ENCODE measurements at regions not wholly inside any gene's neighbourhood (a gene's known extent, or its start where the extent isn't known, plus 50 kb on each side); places are given as distances from the start of the nearest gene placed in this dataset.
"Not testable (repeated sequence)": the region's sequence is repeated elsewhere in the genome, so short reads cannot be mapped to it uniquely, and the experiment has no call there.

DNA sequence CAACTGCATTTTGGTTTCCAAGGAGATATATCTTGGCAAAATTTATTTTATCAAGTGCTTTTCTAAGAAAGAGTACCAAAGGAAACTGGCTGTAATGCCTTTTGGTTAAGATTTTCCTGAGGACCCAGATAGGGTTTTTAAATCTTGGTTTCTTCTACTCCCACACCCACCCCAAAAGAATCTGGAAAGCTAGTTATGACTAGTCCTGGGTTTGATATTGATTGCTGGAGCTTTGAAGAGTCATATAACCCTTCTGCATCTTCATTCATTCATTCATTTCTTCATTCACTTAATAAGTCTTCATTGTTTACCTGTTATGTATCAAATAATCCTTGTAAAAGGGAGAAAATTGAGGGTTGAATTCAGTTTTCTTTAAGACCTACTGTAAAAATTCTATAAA lies 425.2 kb downstream of the PCNX1 start:
- DNase-seq, result no peak

GRCh38 chr14:71333705-71334104 lies 426.4 kb downstream of the PCNX1 start:
- DNase-seq, result no peak

DNA sequence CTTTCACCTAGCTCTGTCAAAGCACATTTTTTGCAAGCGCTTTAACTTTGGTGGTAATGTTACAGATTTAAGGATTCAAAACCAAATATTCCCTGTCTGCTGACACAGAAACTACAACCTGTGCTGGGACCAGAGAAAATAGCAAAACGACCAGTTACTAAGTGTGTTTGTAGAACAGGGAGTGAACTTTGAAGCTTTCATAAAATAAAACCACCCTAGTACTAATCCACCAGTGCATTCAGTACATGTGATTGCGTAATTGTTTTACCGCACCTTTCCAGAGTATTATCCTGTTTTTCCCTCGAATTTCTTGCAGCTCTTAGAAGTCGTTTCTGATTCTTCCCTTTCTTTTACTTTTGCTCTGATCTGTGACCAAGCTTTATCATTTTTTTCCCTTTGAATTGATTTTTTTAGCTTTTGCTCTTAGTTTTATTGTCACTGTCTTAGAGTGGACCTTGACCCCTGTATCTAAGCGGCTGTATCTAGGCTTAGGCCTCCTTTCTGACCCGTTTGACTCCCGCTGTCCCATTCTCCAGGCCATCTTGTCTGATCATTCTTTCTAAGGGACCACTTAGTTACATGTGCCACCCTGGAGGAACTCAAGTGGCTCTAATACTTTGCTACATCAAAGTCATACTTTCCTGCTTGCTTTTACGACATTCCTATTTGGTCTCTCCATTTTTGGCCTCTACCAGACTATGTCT lies 429.4 kb downstream of the PCNX1 start:
- DNase-seq, result no peak

DNA sequence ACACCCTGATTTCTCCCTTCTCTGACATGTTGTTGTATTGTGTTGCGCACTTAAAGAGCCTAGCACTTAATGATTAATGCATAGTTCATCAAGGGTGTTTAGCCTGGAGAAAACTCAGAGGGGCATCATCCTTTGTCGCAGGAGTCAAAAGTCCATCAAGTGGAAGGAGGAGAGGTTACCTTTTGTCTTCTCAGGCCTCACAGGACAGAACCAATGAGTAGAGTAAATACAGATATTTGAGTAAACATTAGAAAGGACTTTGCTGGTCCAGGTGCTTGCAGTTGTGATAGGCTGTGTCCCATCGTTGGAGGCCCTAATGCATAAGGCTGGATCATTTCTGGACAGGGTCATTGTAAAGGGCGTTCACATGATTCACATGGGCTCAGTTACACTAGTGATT lies 430.9 kb downstream of the PCNX1 start:
- no peak for DNase-seq

- no peak for DNase-seq
Observed at GRCh38 chr14:71339650-71340415, 432.6 kb downstream of the PCNX1 start.

- DNase-seq, result no peak
Observed at GRCh38 chr14:71341156-71341555, 433.9 kb downstream of the PCNX1 start.

DNA sequence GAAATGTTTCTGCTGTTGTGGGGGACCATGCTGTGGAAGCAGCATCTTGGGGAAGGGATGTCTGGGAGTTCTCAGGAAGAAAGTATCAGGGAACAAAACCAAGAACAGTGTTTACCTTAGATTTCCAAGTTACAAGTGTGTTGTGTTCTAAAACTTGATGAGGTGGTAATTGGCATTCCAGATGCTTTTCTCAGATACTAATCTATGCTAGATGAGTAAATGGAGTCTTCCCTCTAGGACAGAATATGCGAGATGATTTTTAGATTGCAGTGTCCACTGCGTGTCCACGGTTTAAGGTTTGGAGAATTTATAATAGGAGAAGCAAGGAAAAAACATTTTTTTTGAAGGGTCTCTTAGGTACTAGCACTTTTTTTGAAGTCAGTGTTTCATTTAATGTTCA lies 436.5 kb downstream of the PCNX1 start:
- DNase-seq, result no peak

- no peak for DNase-seq
Observed at GRCh38 chr14:71344506-71344905, 437.2 kb downstream of the PCNX1 start.

GRCh38 chr14:71346685-71347084 lies 439.4 kb downstream of the PCNX1 start:
- no peak for DNase-seq

GRCh38 chr14:71348394-71348793 lies 441.1 kb downstream of the PCNX1 start:
- DNase-seq, result no peak

GRCh38 chr14:71348817-71349216 lies 441.6 kb downstream of the PCNX1 start:
- DNase-seq, result no peak

GRCh38 chr14:71354142-71354541 lies 446.9 kb downstream of the PCNX1 start:
- no peak for DNase-seq

- no peak for DNase-seq
Observed at GRCh38 chr14:71354801-71355200, 447.5 kb downstream of the PCNX1 start.

- no peak for DNase-seq
Observed at GRCh38 chr14:71355324-71356201, 448.3 kb downstream of the PCNX1 start.

- no peak for DNase-seq
Observed at GRCh38 chr14:71358209-71358931, 451.1 kb downstream of the PCNX1 start.

GRCh38 chr14:71358932-71359421 lies 451.7 kb downstream of the PCNX1 start:
- not testable (repeated sequence) for DNase-seq

GRCh38 chr14:71359823-71360222 lies 452.6 kb downstream of the PCNX1 start:
- DNase-seq, result no peak

- no peak for DNase-seq
Observed at GRCh38 chr14:71361336-71361735, 454.1 kb downstream of the PCNX1 start.

DNA sequence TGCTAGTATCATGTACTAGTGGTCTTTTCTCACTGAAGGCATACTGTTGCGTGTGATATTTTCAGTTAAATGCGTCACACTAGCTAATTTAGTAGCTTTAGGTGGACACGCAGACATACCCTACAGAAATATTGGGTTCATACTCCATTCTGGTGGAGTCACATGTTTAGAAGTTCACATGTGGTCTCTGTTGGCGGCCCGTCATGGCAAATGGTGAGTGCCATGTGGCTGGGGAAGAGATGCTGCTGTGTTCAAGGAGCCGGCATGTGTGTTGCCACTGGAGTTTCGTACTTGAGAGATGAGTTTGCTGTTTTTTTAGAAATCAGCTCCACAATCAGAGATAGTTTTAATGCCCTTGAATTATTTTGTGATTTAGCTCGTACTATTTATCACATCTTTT lies 454.6 kb downstream of the PCNX1 start:
- DNase-seq, result no peak

GRCh38 chr14:71362282-71362681 lies 455.0 kb downstream of the PCNX1 start:
- DNase-seq, result no peak

GRCh38 chr14:71362920-71363584 lies 455.8 kb downstream of the PCNX1 start:
- DNase-seq, result no peak
